ENCODE measurements at regions not wholly inside any gene's neighbourhood (a gene's known extent, or its start where the extent isn't known, plus 50 kb on each side); places are given as distances from the start of the nearest gene placed in this dataset.

DNA sequence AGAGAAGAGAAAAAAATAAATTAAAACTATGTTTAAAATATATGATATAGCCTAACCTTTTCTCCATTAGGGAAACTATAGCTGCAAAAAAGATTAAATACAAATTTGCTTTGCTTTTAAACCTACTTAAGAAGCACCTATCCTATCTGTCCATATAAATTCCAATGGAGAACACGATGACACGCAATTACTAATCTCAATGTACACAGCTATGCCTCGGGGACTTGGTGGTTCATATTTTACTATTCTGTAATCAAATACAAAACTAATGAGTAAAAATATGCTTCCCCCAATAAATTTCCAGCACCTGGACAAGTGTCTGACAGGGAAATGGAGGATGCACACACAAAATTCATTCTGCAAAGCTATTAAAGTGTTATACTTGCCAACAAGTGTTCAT, 386.4 kb downstream of the LMO4 start:
- TF ChIP-seq, protein P1, sequence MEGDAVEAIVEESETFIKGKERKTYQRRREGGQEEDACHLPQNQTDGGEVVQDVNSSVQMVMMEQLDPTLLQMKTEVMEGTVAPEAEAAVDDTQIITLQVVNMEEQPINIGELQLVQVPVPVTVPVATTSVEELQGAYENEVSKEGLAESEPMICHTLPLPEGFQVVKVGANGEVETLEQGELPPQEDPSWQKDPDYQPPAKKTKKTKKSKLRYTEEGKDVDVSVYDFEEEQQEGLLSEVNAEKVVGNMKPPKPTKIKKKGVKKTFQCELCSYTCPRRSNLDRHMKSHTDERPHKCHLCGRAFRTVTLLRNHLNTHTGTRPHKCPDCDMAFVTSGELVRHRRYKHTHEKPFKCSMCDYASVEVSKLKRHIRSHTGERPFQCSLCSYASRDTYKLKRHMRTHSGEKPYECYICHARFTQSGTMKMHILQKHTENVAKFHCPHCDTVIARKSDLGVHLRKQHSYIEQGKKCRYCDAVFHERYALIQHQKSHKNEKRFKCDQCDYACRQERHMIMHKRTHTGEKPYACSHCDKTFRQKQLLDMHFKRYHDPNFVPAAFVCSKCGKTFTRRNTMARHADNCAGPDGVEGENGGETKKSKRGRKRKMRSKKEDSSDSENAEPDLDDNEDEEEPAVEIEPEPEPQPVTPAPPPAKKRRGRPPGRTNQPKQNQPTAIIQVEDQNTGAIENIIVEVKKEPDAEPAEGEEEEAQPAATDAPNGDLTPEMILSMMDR (IDR thresholded peaks at IDR 0.05), result no peak
- no peak for TF ChIP-seq POLR2A (IDR thresholded peaks at IDR 0.05)
